GM10266 (cell line): ENCODE measurements at regions not wholly inside any gene's neighbourhood (a gene's known extent, or its start where the extent isn't known, plus 50 kb on each side); places are given as distances from the start of the nearest gene placed in this dataset.

Experiments used
- DNase-seq: peaks from one replicate; pipeline ENCODE4 v3.0.0; 2012; ENCODE audit errors: extremely low spot score
- TF ChIP-seq, protein P1 (sequence below): IDR thresholded peaks from 2 replicates; pipeline ENCODE4 v1.5.1; 2012; ENCODE audit warnings: mild to moderate bottlenecking, low read depth; ENCODE audit not compliant: control insufficient read depth, insufficient read depth; ENCODE audit errors: missing control alignments

DNA sequence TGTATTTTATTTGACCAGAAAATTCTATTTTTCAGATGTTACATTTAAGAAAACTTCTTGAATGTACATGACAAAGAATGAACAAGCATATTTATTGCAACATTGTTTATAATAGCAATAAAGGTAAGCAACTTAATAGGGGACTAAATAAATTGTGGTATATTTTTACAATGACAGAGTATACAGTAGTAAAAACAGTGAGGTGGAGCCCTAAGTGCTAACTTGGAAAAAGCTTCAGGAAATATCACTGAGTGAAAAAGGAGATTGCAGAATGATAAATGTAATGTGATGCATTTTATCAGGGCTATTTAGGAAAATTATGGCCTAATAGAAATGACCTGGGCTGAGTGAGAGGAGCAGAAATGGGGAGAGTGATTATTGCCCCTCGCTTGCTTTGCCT, 56.5 kb upstream of the SEMA6A start:
- TF ChIP-seq, protein P1, sequence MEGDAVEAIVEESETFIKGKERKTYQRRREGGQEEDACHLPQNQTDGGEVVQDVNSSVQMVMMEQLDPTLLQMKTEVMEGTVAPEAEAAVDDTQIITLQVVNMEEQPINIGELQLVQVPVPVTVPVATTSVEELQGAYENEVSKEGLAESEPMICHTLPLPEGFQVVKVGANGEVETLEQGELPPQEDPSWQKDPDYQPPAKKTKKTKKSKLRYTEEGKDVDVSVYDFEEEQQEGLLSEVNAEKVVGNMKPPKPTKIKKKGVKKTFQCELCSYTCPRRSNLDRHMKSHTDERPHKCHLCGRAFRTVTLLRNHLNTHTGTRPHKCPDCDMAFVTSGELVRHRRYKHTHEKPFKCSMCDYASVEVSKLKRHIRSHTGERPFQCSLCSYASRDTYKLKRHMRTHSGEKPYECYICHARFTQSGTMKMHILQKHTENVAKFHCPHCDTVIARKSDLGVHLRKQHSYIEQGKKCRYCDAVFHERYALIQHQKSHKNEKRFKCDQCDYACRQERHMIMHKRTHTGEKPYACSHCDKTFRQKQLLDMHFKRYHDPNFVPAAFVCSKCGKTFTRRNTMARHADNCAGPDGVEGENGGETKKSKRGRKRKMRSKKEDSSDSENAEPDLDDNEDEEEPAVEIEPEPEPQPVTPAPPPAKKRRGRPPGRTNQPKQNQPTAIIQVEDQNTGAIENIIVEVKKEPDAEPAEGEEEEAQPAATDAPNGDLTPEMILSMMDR, result no peak
- no peak for DNase-seq

DNA sequence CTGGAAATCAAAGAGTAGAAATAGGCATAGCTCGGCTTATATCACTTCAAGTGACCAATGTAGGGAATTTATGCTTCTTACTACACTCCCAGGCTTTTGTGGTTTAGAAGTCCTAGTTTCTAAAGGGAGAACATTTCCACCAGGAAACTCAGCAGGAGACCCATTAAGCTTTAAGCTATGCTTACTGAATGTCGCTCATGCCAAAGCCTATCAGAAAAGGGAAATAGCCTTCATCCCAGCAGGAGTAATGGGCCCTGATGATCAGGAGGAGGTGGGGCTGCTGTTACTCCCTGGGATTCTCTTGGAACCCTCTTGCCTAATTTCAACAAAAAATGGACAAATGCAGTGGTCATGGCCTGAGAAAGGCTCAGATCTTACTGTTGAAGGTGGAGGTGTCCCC, 54.5 kb upstream of the SEMA6A start:
- TF ChIP-seq, protein P1, result no peak
- no peak for DNase-seq

DNA sequence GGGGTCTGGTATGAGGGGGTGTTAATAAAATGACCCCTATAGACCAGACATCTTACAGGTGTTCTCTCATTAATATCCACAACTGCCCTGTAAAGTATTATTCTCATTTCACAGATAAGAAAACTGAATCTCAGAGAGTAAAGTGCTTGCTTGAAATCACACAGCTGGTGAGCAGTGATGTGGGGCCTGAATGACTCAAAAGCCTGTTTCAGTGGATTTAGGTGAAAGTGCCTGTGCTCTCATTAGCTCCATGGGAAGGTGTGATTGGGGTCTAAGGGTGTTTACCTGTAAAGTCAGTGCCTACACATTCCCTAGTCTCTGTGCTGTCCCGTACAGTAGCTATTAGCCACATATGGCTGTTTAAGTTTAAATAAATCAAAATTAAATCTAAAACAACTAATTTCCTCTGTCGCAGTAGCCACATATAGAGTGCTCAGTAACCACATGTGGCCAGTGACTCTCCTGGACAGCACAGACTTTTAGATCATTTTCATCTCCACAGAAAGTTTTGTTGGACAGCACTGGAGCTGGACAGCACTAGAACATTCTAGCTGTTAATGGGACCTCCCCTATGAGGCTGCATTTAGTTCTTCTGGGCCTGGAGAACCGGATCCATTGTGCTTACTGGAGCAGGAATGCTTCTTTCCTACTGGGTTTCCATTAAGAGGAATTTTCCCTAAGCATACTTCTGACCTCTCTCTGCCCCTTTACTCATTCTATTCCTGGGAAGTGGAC, 52.5 kb upstream of the SEMA6A start:
- DNase-seq, result peak; percentile 20
- TF ChIP-seq, protein P1, result no peak

DNA sequence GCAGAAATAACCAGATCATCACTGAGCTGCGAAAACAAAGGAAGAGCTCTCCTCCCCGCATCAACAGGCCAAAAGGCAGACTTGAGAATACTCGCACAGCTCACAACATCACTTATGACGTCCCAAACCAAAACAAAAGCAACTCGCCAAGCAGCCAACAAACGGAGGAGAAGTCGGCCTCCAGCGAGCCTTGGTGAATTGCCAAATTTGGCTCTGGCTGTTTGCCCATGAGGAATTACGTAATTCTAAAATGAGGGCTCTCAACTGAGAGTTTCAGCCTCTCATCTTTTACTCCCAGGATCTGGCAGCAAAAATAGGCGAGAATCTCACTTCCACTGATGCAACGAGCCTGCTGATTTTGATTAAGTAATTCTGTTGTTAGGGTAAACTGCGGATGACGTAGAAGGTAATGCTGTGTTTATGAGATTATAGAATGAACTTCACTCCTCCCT, 51.7 kb upstream of the SEMA6A start:
- TF ChIP-seq, protein P1, result no peak
- no peak for DNase-seq
